ENCODE measurements at regions not wholly inside any gene's neighbourhood (a gene's known extent, or its start where the extent isn't known, plus 50 kb on each side); places are given as distances from the start of the nearest gene placed in this dataset.

DNA sequence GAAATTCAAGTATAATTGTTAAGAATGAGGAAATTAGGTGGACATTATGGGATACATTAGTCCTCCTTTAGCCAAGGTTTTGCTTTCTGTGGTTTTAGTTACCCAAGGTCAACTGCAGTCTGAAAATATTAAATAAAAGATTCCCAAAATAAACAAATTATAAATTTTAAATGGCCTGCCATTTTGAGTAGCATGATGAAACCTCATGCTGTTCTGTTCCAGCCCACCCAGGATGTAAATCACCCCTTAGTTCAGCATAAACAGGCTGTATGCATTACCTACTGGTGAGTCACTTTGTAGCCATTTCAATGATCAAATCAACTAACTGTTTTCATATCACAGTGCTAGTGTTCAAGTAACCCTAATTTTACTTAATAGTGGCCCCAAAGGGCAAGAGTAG, 132.5 kb upstream of the LYPLAL1 start:
- TF ChIP-seq POLR2AphosphoS5 (IDR thresholded peaks at IDR 0.05) (no peak), POLR2A (IDR thresholded peaks at IDR 0.05) (no peak)
